Activated CD8-positive, alpha-beta T cell treated with anti-CD3 and anti-CD28 coated beads for 36 hours (primary cell): ENCODE measurements at regions not wholly inside any gene's neighbourhood (a gene's known extent, or its start where the extent isn't known, plus 50 kb on each side); places are given as distances from the start of the nearest gene placed in this dataset.

Experiments used
- ATAC-seq: fragments of 200-7000 bp; cut with Tn5 transposase; one replicate; pipeline ENCODE4 v1.10.0; 2021; ENCODE audit warnings: mild to moderate bottlenecking, moderate library complexity
- CTCF ChIA-PET: fragments of 350-600 bp; sonication (Branson Sonifier 250); formaldehyde crosslinking; loops from one replicate; lab custom pipeline; 2021; ENCODE audit warnings: antibody characterized with exemption; lab: Charles Lee
- POLR2A ChIA-PET: fragments of 350-600 bp; sonication (Branson Sonifier 250); formaldehyde crosslinking; loops from one replicate; lab custom pipeline; 2021; ENCODE audit warnings: antibody characterized with exemption; lab: Charles Lee
- DNase-seq: peaks from one replicate; pipeline ENCODE4 v3.0.0-alpha.2; 2020
- H3K27ac Mint-ChIP-seq: one replicate; pipeline ENCODE4 v1.8.0; 2021; ENCODE audit warnings: mild to moderate bottlenecking, mixed read lengths
- H3K27me3 Mint-ChIP-seq: one replicate; pipeline ENCODE4 v1.8.0; 2021; ENCODE audit warnings: mixed read lengths
- H3K36me3 Mint-ChIP-seq: one replicate; pipeline ENCODE4 v1.8.0; 2021; ENCODE audit warnings: low read depth, mixed read lengths
- H3K4me1 Mint-ChIP-seq: one replicate; pipeline ENCODE4 v1.8.0; 2021; ENCODE audit warnings: low read depth, mixed read lengths
- H3K4me3 Mint-ChIP-seq: one replicate; pipeline ENCODE4 v1.8.0; 2021; ENCODE audit warnings: mild to moderate bottlenecking, moderate library complexity, mixed read lengths
- H3K9me3 Mint-ChIP-seq: one replicate; pipeline ENCODE4 v1.8.0; 2021; ENCODE audit warnings: mixed read lengths
- intact Hi-C: fragments of 100-400 bp; cut with micrococcal nuclease; formaldehyde crosslinking; loops from one replicate; pipeline ENCODE4 v1.10.0; 2022
- TF ChIP-seq, protein P1 (sequence below): fragments of 200-600 bp; IDR thresholded peaks from one replicate; pipeline ENCODE4 v1.8.0; 2022; ENCODE audit warnings: antibody characterized with exemption, mild to moderate bottlenecking

DNA sequence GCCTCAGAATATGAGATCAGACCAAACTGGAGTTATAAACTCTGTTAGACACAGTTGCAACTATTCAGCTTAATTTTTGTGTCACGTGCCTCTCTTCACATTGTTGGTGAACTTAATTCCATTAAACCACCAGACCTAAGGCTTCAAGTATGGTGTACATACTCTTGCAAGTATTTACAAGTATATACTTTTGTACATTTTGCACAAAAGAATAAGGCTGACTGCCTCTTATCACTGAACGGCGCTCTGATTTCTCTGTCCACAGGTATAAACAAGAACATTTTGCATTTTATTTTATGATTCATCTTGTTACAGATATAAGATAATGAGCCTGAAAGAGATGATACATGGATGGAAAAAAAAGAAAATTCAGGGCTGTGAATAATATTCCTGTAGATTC is 269.7 kb upstream of the ACVR2A start:
- Mint-ChIP-seq H3K27ac (no peak overlapping the region), H3K36me3 (no peaks in the 10 kb centered on the region), H3K4me3 (no peak overlapping the region), H3K27me3 (no peaks in the 10 kb centered on the region), H3K9me3 (no peaks in the 10 kb centered on the region), H3K4me1 (no peaks in the 10 kb centered on the region)
- no peak for DNase-seq
- ATAC-seq: no peak
- POLR2A ChIA-PET: no interaction called here
- TF ChIP-seq, protein P1, sequence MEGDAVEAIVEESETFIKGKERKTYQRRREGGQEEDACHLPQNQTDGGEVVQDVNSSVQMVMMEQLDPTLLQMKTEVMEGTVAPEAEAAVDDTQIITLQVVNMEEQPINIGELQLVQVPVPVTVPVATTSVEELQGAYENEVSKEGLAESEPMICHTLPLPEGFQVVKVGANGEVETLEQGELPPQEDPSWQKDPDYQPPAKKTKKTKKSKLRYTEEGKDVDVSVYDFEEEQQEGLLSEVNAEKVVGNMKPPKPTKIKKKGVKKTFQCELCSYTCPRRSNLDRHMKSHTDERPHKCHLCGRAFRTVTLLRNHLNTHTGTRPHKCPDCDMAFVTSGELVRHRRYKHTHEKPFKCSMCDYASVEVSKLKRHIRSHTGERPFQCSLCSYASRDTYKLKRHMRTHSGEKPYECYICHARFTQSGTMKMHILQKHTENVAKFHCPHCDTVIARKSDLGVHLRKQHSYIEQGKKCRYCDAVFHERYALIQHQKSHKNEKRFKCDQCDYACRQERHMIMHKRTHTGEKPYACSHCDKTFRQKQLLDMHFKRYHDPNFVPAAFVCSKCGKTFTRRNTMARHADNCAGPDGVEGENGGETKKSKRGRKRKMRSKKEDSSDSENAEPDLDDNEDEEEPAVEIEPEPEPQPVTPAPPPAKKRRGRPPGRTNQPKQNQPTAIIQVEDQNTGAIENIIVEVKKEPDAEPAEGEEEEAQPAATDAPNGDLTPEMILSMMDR: no peak
- CTCF ChIA-PET: no interaction called here
- intact Hi-C loops: no loop called here

DNA sequence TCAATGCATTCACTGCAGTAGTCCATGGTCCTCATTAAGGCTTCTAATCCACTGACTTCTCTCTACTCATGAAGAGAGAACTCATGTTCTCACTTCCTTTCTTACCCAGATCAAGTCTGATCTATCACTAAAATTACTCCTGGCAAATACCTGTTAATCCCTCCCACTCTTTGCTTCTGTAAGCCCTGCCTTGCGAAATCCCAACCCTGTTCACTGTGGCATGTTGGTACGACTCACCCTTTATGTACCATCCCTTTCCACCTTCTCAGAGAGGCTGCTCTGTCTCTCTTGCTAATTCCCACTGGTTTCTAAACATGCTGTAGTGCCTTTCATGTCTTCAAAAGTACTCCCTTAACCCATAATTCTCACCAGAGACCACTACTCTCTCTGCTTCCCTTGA is 272.2 kb upstream of the ACVR2A start:
- POLR2A ChIA-PET: no interaction called here
- Mint-ChIP-seq H3K9me3 (no peaks in the 10 kb centered on the region), H3K36me3 (no peaks in the 10 kb centered on the region), H3K4me3 (no peak overlapping the region), H3K27ac (no peak overlapping the region), H3K27me3 (no peaks in the 10 kb centered on the region), H3K4me1 (no peaks in the 10 kb centered on the region)
- ATAC-seq (no peak), DNase-seq (no peak)
- TF ChIP-seq, protein P1: no peak
- CTCF ChIA-PET: no interaction called here
- intact Hi-C loops: no loop called here

DNA sequence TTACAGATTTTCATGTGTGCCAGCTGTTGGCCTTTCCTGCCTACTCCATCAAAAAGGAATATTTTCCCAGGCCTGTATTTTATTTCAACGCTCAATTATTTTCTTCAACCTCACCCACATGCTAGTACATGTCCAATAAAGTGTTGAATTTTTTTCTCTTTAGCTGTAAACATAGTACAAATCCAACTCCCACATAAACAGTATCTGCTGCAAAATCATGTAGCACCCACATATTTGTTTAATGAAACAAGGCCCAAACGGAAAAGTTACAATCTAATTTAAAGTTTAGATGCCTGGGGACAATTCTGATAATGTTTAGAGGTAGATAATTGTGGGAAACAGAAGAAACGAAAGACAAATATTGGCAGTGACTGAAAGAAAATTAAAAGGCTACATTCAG is 275.4 kb upstream of the ACVR2A start:
- POLR2A ChIA-PET: no interaction called here
- H3K4me1 Mint-ChIP-seq: no peaks in the 10 kb centered on the region
- DNase-seq: no peak
- CTCF ChIA-PET: no interaction called here
- TF ChIP-seq, protein P1: no peak
- no peaks in the 10 kb centered on the region for H3K9me3 Mint-ChIP-seq
- no peaks in the 10 kb centered on the region for H3K27me3 Mint-ChIP-seq
- intact Hi-C loops: no loop called here
- H3K27ac Mint-ChIP-seq: no peak overlapping the region
- no peak for ATAC-seq
- no peaks in the 10 kb centered on the region for H3K36me3 Mint-ChIP-seq
- no peak overlapping the region for H3K4me3 Mint-ChIP-seq

DNA sequence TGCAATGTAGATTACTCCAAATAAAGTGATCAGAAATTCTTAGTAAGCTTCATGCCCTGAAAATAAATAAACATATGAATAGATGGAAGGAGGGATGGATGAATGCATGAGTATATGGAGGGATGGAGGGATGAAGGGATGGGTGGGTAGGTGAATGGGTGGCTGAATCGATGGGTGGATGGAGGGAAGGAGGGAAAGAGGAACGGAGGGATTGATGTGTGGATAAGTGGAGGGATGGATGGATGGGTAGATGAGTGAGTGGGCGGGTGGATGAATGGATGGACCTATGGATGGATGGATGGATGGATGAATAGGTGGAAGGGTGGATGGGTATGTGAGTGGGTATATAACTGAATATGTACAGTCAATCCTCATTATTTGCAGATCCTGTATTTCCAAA is 276.7 kb upstream of the ACVR2A start:
- Mint-ChIP-seq H3K36me3 (no peaks in the 10 kb centered on the region), H3K9me3 (no peaks in the 10 kb centered on the region), H3K4me3 (no peak overlapping the region), H3K27ac (no peak overlapping the region), H3K4me1 (no peaks in the 10 kb centered on the region), H3K27me3 (no peaks in the 10 kb centered on the region)
- no peak for ATAC-seq
- intact Hi-C loops: no loop called here
- CTCF ChIA-PET: no interaction called here
- TF ChIP-seq, protein P1: no peak
- DNase-seq: no peak
- POLR2A ChIA-PET: no interaction called here

DNA sequence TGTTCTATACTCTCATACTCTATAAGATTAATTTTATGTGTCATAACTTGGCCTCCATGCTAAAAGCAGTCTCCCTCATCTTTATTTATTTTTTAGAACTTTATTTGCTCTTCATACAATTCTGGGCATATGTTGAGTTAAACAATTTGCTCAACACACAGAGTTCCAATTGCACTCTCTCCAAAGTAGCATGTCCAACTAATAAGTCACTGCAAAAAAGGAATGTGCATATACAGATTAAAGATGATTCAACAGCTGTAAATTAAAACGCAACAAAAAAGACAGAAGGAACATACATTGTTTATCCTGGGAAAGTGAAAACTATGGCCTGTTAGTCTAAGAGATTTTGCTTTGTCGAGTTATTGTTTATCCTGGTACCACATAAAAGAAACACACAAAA is 277.7 kb upstream of the ACVR2A start:
- Mint-ChIP-seq H3K4me1 (no peaks in the 10 kb centered on the region), H3K36me3 (no peaks in the 10 kb centered on the region), H3K4me3 (no peak overlapping the region), H3K27me3 (no peaks in the 10 kb centered on the region), H3K27ac (no peak overlapping the region), H3K9me3 (no peaks in the 10 kb centered on the region)
- ChIA-PET POLR2A (no interaction called here), CTCF (no interaction called here)
- no peak for ATAC-seq
- DNase-seq: no peak
- intact Hi-C loops: no loop called here
- TF ChIP-seq, protein P1: no peak
